ENCODE measurements at regions not wholly inside any gene's neighbourhood (a gene's known extent, or its start where the extent isn't known, plus 50 kb on each side); places are given as distances from the start of the nearest gene placed in this dataset.

DNA sequence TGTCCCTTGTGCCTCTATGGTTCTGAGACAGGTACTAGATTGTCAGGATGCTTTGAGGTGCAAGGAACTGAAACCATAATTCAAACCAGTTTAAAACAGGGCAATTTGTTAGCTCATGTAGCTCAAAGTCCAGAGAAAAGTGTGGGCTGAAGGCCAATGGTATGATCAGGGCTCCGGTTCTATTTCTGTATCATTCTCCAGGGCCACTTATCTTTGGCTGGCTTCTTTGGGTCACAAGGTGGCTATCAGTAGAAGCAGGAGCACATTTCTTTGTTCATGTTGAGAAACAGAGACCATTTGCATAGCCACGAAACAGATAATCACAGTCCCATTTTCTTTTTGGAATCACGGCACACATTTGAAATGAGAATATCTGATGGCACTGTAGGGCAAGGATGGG is 294.9 kb downstream of the ETNK1 start:
- no peaks in the 10 kb centered on the region for H3K27me3 ChIP-seq
- H3K4me3 ChIP-seq (ENCODE audit: low read depth in 1 of 2, low read length in 1 of 2): no peak overlapping the region
- H3K27ac ChIP-seq: no peak overlapping the region
- H3K36me3 ChIP-seq: no peaks in the 10 kb centered on the region
- TF ChIP-seq, protein P1, sequence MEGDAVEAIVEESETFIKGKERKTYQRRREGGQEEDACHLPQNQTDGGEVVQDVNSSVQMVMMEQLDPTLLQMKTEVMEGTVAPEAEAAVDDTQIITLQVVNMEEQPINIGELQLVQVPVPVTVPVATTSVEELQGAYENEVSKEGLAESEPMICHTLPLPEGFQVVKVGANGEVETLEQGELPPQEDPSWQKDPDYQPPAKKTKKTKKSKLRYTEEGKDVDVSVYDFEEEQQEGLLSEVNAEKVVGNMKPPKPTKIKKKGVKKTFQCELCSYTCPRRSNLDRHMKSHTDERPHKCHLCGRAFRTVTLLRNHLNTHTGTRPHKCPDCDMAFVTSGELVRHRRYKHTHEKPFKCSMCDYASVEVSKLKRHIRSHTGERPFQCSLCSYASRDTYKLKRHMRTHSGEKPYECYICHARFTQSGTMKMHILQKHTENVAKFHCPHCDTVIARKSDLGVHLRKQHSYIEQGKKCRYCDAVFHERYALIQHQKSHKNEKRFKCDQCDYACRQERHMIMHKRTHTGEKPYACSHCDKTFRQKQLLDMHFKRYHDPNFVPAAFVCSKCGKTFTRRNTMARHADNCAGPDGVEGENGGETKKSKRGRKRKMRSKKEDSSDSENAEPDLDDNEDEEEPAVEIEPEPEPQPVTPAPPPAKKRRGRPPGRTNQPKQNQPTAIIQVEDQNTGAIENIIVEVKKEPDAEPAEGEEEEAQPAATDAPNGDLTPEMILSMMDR (IDR thresholded peaks at IDR 0.05): no peak
- H3K4me1 ChIP-seq (ENCODE audit: control insufficient read depth in 1 of 2, insufficient read depth in 1 of 2, low read depth in 1 of 2, low read length in 1 of 2): no peaks in the 10 kb centered on the region
- H3K9me3 ChIP-seq: no peaks in the 10 kb centered on the region

DNA sequence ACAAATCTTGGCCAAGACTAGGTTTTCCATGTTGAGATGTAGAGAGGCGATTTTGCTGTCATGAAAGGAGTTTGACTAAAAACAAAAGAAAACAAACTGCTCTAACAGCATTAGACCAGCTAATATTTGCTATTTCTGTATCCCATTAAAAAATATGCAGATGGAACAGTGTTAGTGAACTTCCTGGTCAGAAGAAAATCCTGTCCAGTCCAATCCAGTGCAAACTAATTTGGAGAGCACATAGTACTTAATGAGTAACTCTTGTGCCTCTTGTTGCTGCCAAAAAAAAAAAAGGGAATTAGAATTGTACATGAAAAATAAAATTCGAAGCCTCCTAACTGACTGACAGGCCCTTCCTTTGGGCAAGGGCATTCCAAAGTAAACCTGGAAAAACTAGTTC is 298.8 kb downstream of the ETNK1 start:
- no peaks in the 10 kb centered on the region for H3K9me3 ChIP-seq
- H3K4me1 ChIP-seq (ENCODE audit: control insufficient read depth in 1 of 2, insufficient read depth in 1 of 2, low read depth in 1 of 2, low read length in 1 of 2): no peaks in the 10 kb centered on the region
- H3K36me3 ChIP-seq: no peaks in the 10 kb centered on the region
- H3K27ac ChIP-seq: no peak overlapping the region
- TF ChIP-seq, protein P1 (IDR thresholded peaks at IDR 0.05): no peak
- no peak overlapping the region for H3K4me3 ChIP-seq (ENCODE audit: low read depth in 1 of 2, low read length in 1 of 2)
- H3K27me3 ChIP-seq: no peaks in the 10 kb centered on the region

DNA sequence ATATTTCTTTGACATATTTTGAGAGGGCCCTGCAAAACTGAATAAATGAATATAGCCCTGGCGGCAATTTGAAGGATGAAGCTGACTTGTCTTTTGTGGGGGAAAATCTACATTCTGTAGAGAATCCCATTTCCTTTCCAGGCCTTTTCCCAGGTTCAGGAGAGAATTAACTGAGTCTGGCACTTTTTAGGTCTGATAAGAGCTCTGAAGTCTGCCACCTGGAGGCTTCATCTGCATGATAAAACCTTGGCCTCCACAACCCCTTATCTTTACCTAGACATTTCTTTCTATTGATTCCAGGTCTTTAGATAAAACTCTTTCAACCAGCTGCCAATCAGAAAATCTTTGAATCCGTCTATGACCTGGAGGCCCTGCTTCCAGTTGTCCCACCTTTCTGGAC is 299.4 kb downstream of the ETNK1 start:
- no peak overlapping the region for H3K27ac ChIP-seq
- H3K4me1 ChIP-seq (ENCODE audit: control insufficient read depth in 1 of 2, insufficient read depth in 1 of 2, low read depth in 1 of 2, low read length in 1 of 2): no peaks in the 10 kb centered on the region

DNA sequence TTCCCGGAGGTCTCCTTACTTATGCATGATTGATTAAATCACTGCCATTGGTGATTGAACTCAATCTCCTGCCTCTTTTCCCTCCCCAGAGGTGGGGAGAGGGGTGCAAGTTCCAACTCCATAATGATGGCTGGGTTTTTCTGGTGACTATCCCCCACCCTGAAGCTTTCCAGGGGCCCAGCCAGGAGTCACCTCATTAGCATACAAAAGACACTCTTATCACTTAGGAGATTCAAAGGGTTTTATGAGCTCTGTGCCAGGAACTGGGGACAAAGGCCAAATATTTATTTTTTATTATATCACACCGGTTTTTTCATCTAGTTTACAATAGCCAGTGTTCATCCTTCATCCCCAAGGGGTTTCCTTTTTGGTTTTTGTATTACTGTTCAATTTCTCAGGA is 300.7 kb downstream of the ETNK1 start:
- Histone ChIP-seq H3K4me1 (ENCODE audit: control insufficient read depth in 1 of 2, insufficient read depth in 1 of 2, low read depth in 1 of 2, low read length in 1 of 2) (no peaks in the 10 kb centered on the region), H3K4me3 (ENCODE audit: low read depth in 1 of 2, low read length in 1 of 2) (no peak overlapping the region), H3K27ac (no peak overlapping the region), H3K27me3 (no peaks in the 10 kb centered on the region), H3K36me3 (no peaks in the 10 kb centered on the region), H3K9me3 (no peaks in the 10 kb centered on the region)
- TF ChIP-seq, protein P1 (IDR thresholded peaks at IDR 0.05): no peak

More for the DNA sequence above, 299.4 kb downstream of the ETNK1 start:
- Histone ChIP-seq H3K27me3 (no peaks in the 10 kb centered on the region), H3K9me3 (no peaks in the 10 kb centered on the region), H3K4me3 (ENCODE audit: low read depth in 1 of 2, low read length in 1 of 2) (no peak overlapping the region), H3K36me3 (no peaks in the 10 kb centered on the region)
- TF ChIP-seq, protein P1 (IDR thresholded peaks at IDR 0.05): no peak

DNA sequence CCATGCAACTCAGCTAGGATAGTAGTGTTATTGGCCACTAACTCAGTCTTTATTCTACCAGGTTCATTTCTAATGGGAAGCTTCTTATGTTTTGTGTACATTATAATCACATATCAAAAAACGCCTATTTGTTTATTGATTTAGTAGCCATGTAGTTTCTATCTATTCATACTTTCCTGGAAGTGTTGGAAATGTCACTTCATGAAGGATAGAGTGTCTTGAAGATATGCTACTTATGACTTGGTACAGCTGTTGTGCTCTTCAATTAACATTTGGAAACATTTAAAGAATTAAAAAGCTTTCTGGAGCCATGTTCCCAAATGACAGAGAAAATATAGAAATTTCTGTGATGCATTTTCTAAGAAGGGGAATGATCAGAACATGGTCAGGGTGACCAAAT is 307.5 kb downstream of the ETNK1 start:
- H3K4me1 ChIP-seq (ENCODE audit: control insufficient read depth in 1 of 2, insufficient read depth in 1 of 2, low read depth in 1 of 2, low read length in 1 of 2): no peaks in the 10 kb centered on the region
- no peaks in the 10 kb centered on the region for H3K9me3 ChIP-seq
- TF ChIP-seq, protein P1 (IDR thresholded peaks at IDR 0.05): no peak
- no peak overlapping the region for H3K27ac ChIP-seq
- no peak overlapping the region for H3K4me3 ChIP-seq (ENCODE audit: low read depth in 1 of 2, low read length in 1 of 2)
- no peaks in the 10 kb centered on the region for H3K36me3 ChIP-seq
- H3K27me3 ChIP-seq: no peaks in the 10 kb centered on the region

DNA sequence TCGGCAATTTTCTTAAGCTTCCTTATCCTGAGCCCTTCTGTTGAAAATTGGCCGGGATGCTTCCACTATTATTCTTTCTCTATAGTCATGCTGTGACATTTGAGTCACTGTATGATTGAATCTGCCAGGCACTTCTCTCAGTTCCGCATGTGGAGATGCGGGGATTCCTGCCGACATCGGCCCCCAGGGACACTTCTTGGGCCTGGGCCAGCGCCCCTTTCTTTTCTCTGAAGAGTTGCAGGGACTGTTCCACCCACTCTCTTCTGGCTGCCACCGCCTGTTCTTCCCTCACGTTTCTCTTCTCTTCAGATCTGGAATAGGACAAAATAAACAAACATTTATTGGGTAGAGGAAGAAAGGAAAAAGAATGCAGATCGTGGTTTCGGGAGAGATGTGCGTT is 310.1 kb downstream of the ETNK1 start:
- H3K4me1 ChIP-seq (ENCODE audit: control insufficient read depth in 1 of 2, insufficient read depth in 1 of 2, low read depth in 1 of 2, low read length in 1 of 2): no peaks in the 10 kb centered on the region
- H3K27me3 ChIP-seq: no peaks in the 10 kb centered on the region
- H3K27ac ChIP-seq: no peak overlapping the region
- no peak overlapping the region for H3K4me3 ChIP-seq (ENCODE audit: low read depth in 1 of 2, low read length in 1 of 2)
- H3K9me3 ChIP-seq: no peaks in the 10 kb centered on the region
- TF ChIP-seq, protein P1 (IDR thresholded peaks at IDR 0.05): no peak
- no peaks in the 10 kb centered on the region for H3K36me3 ChIP-seq

Data from neutrophil (primary cell).